K562 (cell line): ENCODE measurements at regions not wholly inside any gene's neighbourhood (a gene's known extent, or its start where the extent isn't known, plus 50 kb on each side); places are given as distances from the start of the nearest gene placed in this dataset.
"Not testable (repeated sequence)": the region's sequence is repeated elsewhere in the genome, so short reads cannot be mapped to it uniquely, and the experiment has no call there.

Source experiments
- ATAC-seq: fragments of 200-7000 bp; cut with Tn5 transposase; 3 replicates; pipeline ENCODE4 v1.9.1; 2020; ENCODE audit warnings: moderate library complexity
- BruUV-seq: library from RNA; stranded (reverse); fragments of 400-500 nt; replicated peaks from 2 replicates; lab custom pipeline; 2021; lab: Mats Ljungman, UMichigan
- CTCF ChIA-PET: fragments of 300-600 bp; formaldehyde crosslinking; extraction: SDS; loops from one replicate; lab custom pipeline; 2021; ENCODE audit warnings: low intra/inter-chr PET ratio; lab: Yijun Ruan, JAX
- POLR2A ChIA-PET: fragments of 300-600, 350-650 bp; sonication (Branson Sonifier 250); formaldehyde crosslinking; extraction: SDS; loops from one replicate; lab custom pipeline; 2021; ENCODE audit warnings: antibody characterized with exemption, inconsistent platforms; lab: Yijun Ruan, JAX
- DNase-seq, 4 experiments: peaks; one replicate each; pipeline versions ENCODE4 v3.0.0 to v3.0.0-alpha.2; 2011 to 2018; ENCODE audit warnings: low spot score in 3 of 4, mixed read lengths in 3 of 4; ENCODE audit errors: extremely low read depth in 1 of 4
- FAIRE-seq: peaks from 2 replicates; lab custom pipeline; 2011; peaks lifted over from hg19 to GRCh38; lab: Jason Lieb, UNC
- H2AFZ ChIP-seq: 2 replicates; pipeline ENCODE4 v1.6.0; 2011; ENCODE audit warnings: low read depth, low read length, control low read depth, inconsistent platforms
- H3K27ac ChIP-seq: fragments of 200-600 bp; 3 replicates; pipeline ENCODE4 v1.8.0; 2011; ENCODE audit warnings: low read depth, mild to moderate bottlenecking, control low read depth, inconsistent platforms, low read length, moderate library complexity, mixed read lengths; ENCODE audit errors: extremely low read depth
- H3K27me3 ChIP-seq, 2 experiments: fragments of 300-600 bp in 1 of 2; 2 replicates in 1 of 2; 3 replicates in 1 of 2; pipeline versions ENCODE4 v1.6.0 to v1.8.0; 2011; ENCODE audit warnings: inconsistent platforms in 2 of 2, low read length in 2 of 2, mild to moderate bottlenecking in 1 of 2, mixed read lengths in 1 of 2, moderate library complexity in 1 of 2; ENCODE audit not compliant: control insufficient read depth in 2 of 2, insufficient read depth in 2 of 2
- H3K36me3 ChIP-seq: fragments of 300-600 bp; 3 replicates; pipeline ENCODE4 v1.8.0; 2011; ENCODE audit warnings: mild to moderate bottlenecking, low read length, inconsistent platforms; ENCODE audit not compliant: control insufficient read depth, insufficient read depth
- H3K4me1 ChIP-seq, 2 experiments: fragments of 200-600 bp in 1 of 2; replicated peaks in 1 of 2; 2 replicates in 1 of 2; 3 replicates in 1 of 2; pipeline versions ENCODE4 v1.5.1 to v1.8.0; 2011; ENCODE audit warnings: inconsistent platforms in 2 of 2, low read length in 2 of 2, mild to moderate bottlenecking in 1 of 2, mixed read lengths in 1 of 2, moderate library complexity in 1 of 2; ENCODE audit not compliant: control insufficient read depth in 2 of 2, insufficient read depth in 2 of 2
- H3K4me2 ChIP-seq: 2 replicates; pipeline ENCODE4 v1.6.1; 2011; ENCODE audit warnings: low read length, control low read depth, inconsistent platforms, mixed read lengths; ENCODE audit not compliant: insufficient read depth
- H3K4me3 ChIP-seq: fragments of 200-600 bp; sonication (generic), shearing (Covaris generic); 2 replicates; pipeline ENCODE4 v1.5.1; 2016; ENCODE audit warnings: control low read depth, inconsistent platforms
- H3K79me2 ChIP-seq: fragments of 200-600 bp; 3 replicates; pipeline ENCODE4 v1.8.0; 2011; ENCODE audit warnings: low read length, inconsistent platforms; ENCODE audit not compliant: control insufficient read depth, insufficient read depth
- H3K9ac ChIP-seq, 2 experiments: 2 replicates each; pipeline versions ENCODE4 v1.6.0 to v1.6.1; 2011; ENCODE audit warnings: low read depth in 2 of 2, low read length in 2 of 2, control low read depth in 1 of 2, inconsistent platforms in 1 of 2, mild to moderate bottlenecking in 1 of 2, mixed read lengths in 1 of 2; ENCODE audit not compliant: insufficient read depth in 1 of 2
- H3K9me1 ChIP-seq: one replicate; pipeline ENCODE4 v1.6.0; 2011; ENCODE audit warnings: inconsistent platforms, mild to moderate bottlenecking, low read length, moderate library complexity; ENCODE audit not compliant: control insufficient read depth, insufficient read depth
- H3K9me3 ChIP-seq: replicated peaks from 2 replicates; pipeline ENCODE4 v1.5.1; 2011; ENCODE audit warnings: low read depth, low read length, inconsistent platforms; ENCODE audit not compliant: control insufficient read depth, insufficient read depth
- H4K20me1 ChIP-seq: replicated peaks from 2 replicates; pipeline ENCODE4 v1.6.1; 2011; ENCODE audit warnings: low read length, inconsistent platforms, mixed read lengths; ENCODE audit not compliant: control insufficient read depth, insufficient read depth
- CBX2 ChIP-seq: fragments of 200-600 bp; sonication (generic); IDR thresholded peaks from one replicate; pipeline ENCODE4 v1.6.1; 2012; ENCODE audit warnings: mild to moderate bottlenecking, low read length, inconsistent platforms; ENCODE audit not compliant: insufficient read depth, poor library complexity, severe bottlenecking
- CREB3L1 ChIP-seq: fragments of 450-650 bp; IDR thresholded peaks from 2 replicates; pipeline ENCODE4 v1.6.1; 2014; ENCODE audit warnings: low read depth, mild to moderate bottlenecking, moderate library complexity, borderline replicate concordance
- CSDE1 ChIP-seq, 2 experiments: fragments of 450-650 bp; IDR thresholded peaks; 2 replicates each; pipeline ENCODE4 v1.6.1; 2016; ENCODE audit warnings: mild to moderate bottlenecking in 1 of 2
- GTF2E2 ChIP-seq: fragments of 200-800 bp; sonication (Bioruptor generic); IDR thresholded peaks from 2 replicates; pipeline ENCODE4 v1.6.1; 2016; ENCODE audit warnings: missing genetic modification characterization, missing compliant biosample characterization
- HDAC8 ChIP-seq: fragments of 450-650 bp; IDR thresholded peaks from 2 replicates; pipeline ENCODE4 v1.6.1; 2016; ENCODE audit warnings: mild to moderate bottlenecking, missing genetic modification characterization, moderate library complexity, missing compliant biosample characterization
- HNRNPL ChIP-seq: fragments of 200-400 bp; formaldehyde crosslinking; IDR thresholded peaks from 2 replicates; pipeline ENCODE4 v1.6.1; 2017; ENCODE audit warnings: low read depth, mild to moderate bottlenecking, low read length
- RNF2 ChIP-seq: sonication (generic); IDR thresholded peaks from 2 replicates; pipeline ENCODE4 v1.6.1; 2016
- SMAD3 ChIP-seq: fragments of 450-650 bp; formaldehyde crosslinking; conservative IDR thresholded peaks from 2 replicates; pipeline ENCODE4 v1.4.0; 2020; ENCODE audit warnings: mild to moderate bottlenecking
- ZNF165 ChIP-seq: fragments of 250-450 bp; sonication (Bioruptor Pico); IDR thresholded peaks from 2 replicates; pipeline ENCODE4 v1.4.0; 2020; ENCODE audit warnings: borderline replicate concordance
- ZNF3 ChIP-seq: fragments of 250-450 bp; sonication (Bioruptor Pico); IDR thresholded peaks from 2 replicates; pipeline ENCODE4 v1.5.0; 2021; ENCODE audit warnings: mild to moderate bottlenecking, moderate library complexity
- ZNF583 ChIP-seq: fragments of 250-450 bp; sonication (Bioruptor Pico); IDR thresholded peaks from 2 replicates; pipeline ENCODE4 v1.4.0; 2020
- ZNF780A ChIP-seq: fragments of 250-450 bp; sonication (Bioruptor Pico); IDR thresholded peaks from 2 replicates; pipeline ENCODE4 v1.5.0; 2021; ENCODE audit warnings: mild to moderate bottlenecking
- WGBS: fragments of 100-300 bp; shearing (Covaris generic); methylation state at CpG from one replicate; pipeline ENCODE4 v1.1.6; 2016; ENCODE audit warnings: low coverage, mixed read lengths; ENCODE audit not compliant: insufficient coverage; ENCODE audit errors: missing lambda C conversion rate; 5-methylcytosine and 5-hydroxymethylcytosine counted together
- in situ Hi-C: fragments of 300-500 bp; cut with MboI; formaldehyde crosslinking; loops from 4 replicates; pipeline ENCODE4 v1.15.0; 2018; ENCODE audit warnings: inconsistent platforms, mixed read lengths
- intact Hi-C: fragments of 100-400 bp; cut with micrococcal nuclease; formaldehyde crosslinking; loops from 2 replicates; pipeline ENCODE4 v1.14.2; 2022

- no peaks in the 10 kb centered on the region for H3K9me3 ChIP-seq
- no TSS peak for BruUV-seq
- no peak overlapping the region for H3K9ac ChIP-seq
- WGBS: 0% methylated on average over 3 of the region's 3 CpGs
- TF ChIP-seq GTF2E2 (tag) (no peak), CBX2 (no peak), SMAD3 (CRISPR knock-in tag) (no peak), ZNF780A (CRISPR knock-in tag) (no peak), HNRNPL (no peak), ZNF583 (no peak), CREB3L1 (no peak), CSDE1 (IDR thresholded peaks at IDR 0.05) (no peak), RNF2 (no peak), HDAC8 (no peak), ZNF3 (CRISPR knock-in tag) (no peak), ZNF165 (CRISPR knock-in tag) (no peak)
- no peak for FAIRE-seq
- CTCF ChIA-PET: no interaction called here
- ATAC-seq: no peak
- intact Hi-C loops: no loop called here
- no peaks in the 10 kb centered on the region for H3K4me1 ChIP-seq
- no peak for DNase-seq
- no peak overlapping the region for H3K27ac ChIP-seq
- H3K4me3 ChIP-seq: no peak overlapping the region
- in situ Hi-C loops: no loop called here
- no peak overlapping the region for H3K4me2 ChIP-seq
- H3K79me2 ChIP-seq: no peaks in the 10 kb centered on the region
- no peaks in the 10 kb centered on the region for H4K20me1 ChIP-seq
- H3K27me3 ChIP-seq: no peaks in the 10 kb centered on the region
- POLR2A ChIA-PET: no interaction called here
- H3K9me1 ChIP-seq: no peaks in the 10 kb centered on the region
- H2AFZ ChIP-seq: no peak overlapping the region
- no peaks in the 10 kb centered on the region for H3K36me3 ChIP-seq
Measured at GRCh38 chr6:76831299-76831698, 632.0 kb downstream of the HTR1B start.

- H3K4me2 ChIP-seq, in situ Hi-C loops, DNase-seq, H3K4me1 ChIP-seq, H3K27me3 ChIP-seq, intact Hi-C loops, H3K36me3 ChIP-seq, H3K4me3 ChIP-seq, BruUV-seq, H3K79me2 ChIP-seq, CTCF ChIA-PET, H3K9me1 ChIP-seq, H4K20me1 ChIP-seq, H2AFZ ChIP-seq, H3K27ac ChIP-seq, ATAC-seq, H3K9ac ChIP-seq, H3K9me3 ChIP-seq, POLR2A ChIA-PET, FAIRE-seq: not testable (repeated sequence)
- WGBS: 0% methylated on average over 5 of the region's 6 CpGs
Measured at GRCh38 chr6:76823578-76823977, 639.7 kb downstream of the HTR1B start.
